Mesenchymal stem cell (in vitro differentiated cells and primary cell): ENCODE measurements at regions not wholly inside any gene's neighbourhood (a gene's known extent, or its start where the extent isn't known, plus 50 kb on each side); places are given as distances from the start of the nearest gene placed in this dataset.

Source experiments
- DNase-seq: peaks from one replicate; pipeline ENCODE4 v3.0.0-alpha.2; 2013
- H2AFZ ChIP-seq: one replicate; pipeline ENCODE4 v1.6.1; 2013; ENCODE audit warnings: low read depth, mild to moderate bottlenecking, control low read depth, inconsistent platforms, low read length, moderate library complexity
- H2AK5ac ChIP-seq: 2 replicates; pipeline ENCODE4 v1.6.1; 2013; ENCODE audit warnings: low read length, moderate library complexity, mild to moderate bottlenecking, inconsistent platforms; ENCODE audit not compliant: severe bottlenecking
- H2BK120ac ChIP-seq: one replicate; pipeline ENCODE4 v1.6.1; 2013; ENCODE audit warnings: low read depth, mild to moderate bottlenecking, inconsistent platforms, low read length, moderate library complexity
- H2BK12ac ChIP-seq, 2 experiments: one replicate each; pipeline ENCODE4 v1.6.1; 2013; ENCODE audit warnings: inconsistent platforms in 2 of 2, low read length in 2 of 2, mild to moderate bottlenecking in 2 of 2, moderate library complexity in 2 of 2, control low read depth in 1 of 2
- H2BK15ac ChIP-seq: one replicate; pipeline ENCODE4 v1.6.1; 2013; ENCODE audit warnings: mild to moderate bottlenecking, low read depth, inconsistent platforms; ENCODE audit not compliant: poor library complexity, severe bottlenecking
- H2BK5ac ChIP-seq: 2 replicates; pipeline ENCODE4 v1.6.1; 2013; ENCODE audit warnings: low read depth, mild to moderate bottlenecking, low read length, control low read depth, inconsistent platforms; ENCODE audit not compliant: poor library complexity, severe bottlenecking
- H3K14ac ChIP-seq, 2 experiments: one replicate each; pipeline ENCODE4 v1.6.1; 2013; ENCODE audit warnings: inconsistent platforms in 2 of 2, low read length in 2 of 2, control low read depth in 1 of 2, mild to moderate bottlenecking in 1 of 2, moderate library complexity in 1 of 2
- H3K18ac ChIP-seq, 2 experiments: one replicate each; pipeline ENCODE4 v1.6.1; 2013; ENCODE audit warnings: inconsistent platforms in 2 of 2, low read length in 2 of 2, control low read depth in 1 of 2, low read depth in 1 of 2, mild to moderate bottlenecking in 1 of 2
- H3K23ac ChIP-seq, 2 experiments: one replicate each; pipeline ENCODE4 v1.6.1; 2013; ENCODE audit warnings: inconsistent platforms in 2 of 2, low read length in 2 of 2, mild to moderate bottlenecking in 2 of 2, moderate library complexity in 2 of 2, control low read depth in 1 of 2
- H3K27ac ChIP-seq: 2 replicates; pipeline ENCODE4 v1.5.1; 2013; ENCODE audit warnings: mild to moderate bottlenecking, moderate library complexity, low read length, control low read depth, inconsistent platforms; ENCODE audit not compliant: poor library complexity, severe bottlenecking
- H3K27me3 ChIP-seq, 2 experiments: 2 replicates each; pipeline versions ENCODE4 v1.6.1 to v1.7.0; 2013; ENCODE audit warnings: low read length in 2 of 2, mild to moderate bottlenecking in 2 of 2, moderate library complexity in 2 of 2, control low read depth in 1 of 2, inconsistent platforms in 1 of 2; ENCODE audit not compliant: control insufficient read depth in 1 of 2, insufficient read depth in 1 of 2
- H3K36me3 ChIP-seq, 2 experiments: 2 replicates each; pipeline versions ENCODE4 v1.6.1 to v1.7.0; 2013; ENCODE audit warnings: low read length in 2 of 2, control low read depth in 1 of 2, inconsistent platforms in 1 of 2, low read depth in 1 of 2, mild to moderate bottlenecking in 1 of 2; ENCODE audit not compliant: insufficient read depth in 2 of 2, control insufficient read depth in 1 of 2
- H3K4ac ChIP-seq, 2 experiments: one replicate each; pipeline ENCODE4 v1.6.1; 2013; ENCODE audit warnings: inconsistent platforms in 2 of 2, low read length in 2 of 2, mild to moderate bottlenecking in 2 of 2, moderate library complexity in 2 of 2, control low read depth in 1 of 2, low read depth in 1 of 2
- H3K4me1 ChIP-seq: 2 replicates; pipeline ENCODE4 v1.6.1; 2013; ENCODE audit warnings: low read depth, low read length, control low read depth; ENCODE audit not compliant: control insufficient read depth, insufficient read depth
- H3K4me2 ChIP-seq: 2 replicates; pipeline ENCODE4 v1.6.1; 2013; ENCODE audit warnings: low read length, mild to moderate bottlenecking, inconsistent platforms; ENCODE audit not compliant: poor library complexity, severe bottlenecking
- H3K4me3 ChIP-seq, 2 experiments: 2 replicates each; pipeline versions ENCODE4 v1.5.1 to v1.7.0; 2013; ENCODE audit warnings: low read length in 2 of 2, mild to moderate bottlenecking in 2 of 2, control low read depth in 1 of 2, low read depth in 1 of 2; ENCODE audit not compliant: insufficient read depth in 1 of 2
- H3K79me1 ChIP-seq: replicated peaks from 2 replicates; pipeline ENCODE4 v1.6.1; 2013; ENCODE audit warnings: mild to moderate bottlenecking, control low read depth, low read length, inconsistent platforms; ENCODE audit not compliant: poor library complexity, severe bottlenecking
- H3K9ac ChIP-seq: 2 replicates; pipeline ENCODE4 v1.7.0; 2013; ENCODE audit warnings: mild to moderate bottlenecking, low read length, moderate library complexity
- H3K9me3 ChIP-seq: 2 replicates; pipeline ENCODE4 v1.7.0; 2013; ENCODE audit warnings: mild to moderate bottlenecking, low read length; ENCODE audit not compliant: control insufficient read depth
- H4K8ac ChIP-seq: one replicate; pipeline ENCODE4 v1.6.1; 2013; ENCODE audit warnings: inconsistent platforms, mild to moderate bottlenecking, low read length, moderate library complexity
- H4K91ac ChIP-seq: one replicate; pipeline ENCODE4 v1.6.1; 2013; ENCODE audit warnings: mild to moderate bottlenecking, low read length, inconsistent platforms
- WGBS: methylation state at CpG from one replicate; pipeline ENCODE4 v1.1.7; 2013; ENCODE audit warnings: mixed read lengths; 5-methylcytosine and 5-hydroxymethylcytosine counted together

GRCh38 chr2:59910166-59910565 lies 643.3 kb downstream of the BCL11A start:
- no peak overlapping the region for H2BK12ac ChIP-seq
- no peaks in the 10 kb centered on the region for H3K4me1 ChIP-seq
- H4K91ac ChIP-seq, result no peak overlapping the region
- H3K36me3 ChIP-seq, result no peaks in the 10 kb centered on the region
- H3K27me3 ChIP-seq, result no peaks in the 10 kb centered on the region
- H3K18ac ChIP-seq, result no peak overlapping the region
- no peak overlapping the region for H2AK5ac ChIP-seq
- no peak overlapping the region for H3K27ac ChIP-seq
- no peak overlapping the region for H3K23ac ChIP-seq
- no peak overlapping the region for H2BK5ac ChIP-seq
- H3K14ac ChIP-seq, result no peak overlapping the region
- no peaks in the 10 kb centered on the region for H3K79me1 ChIP-seq
- no peaks in the 10 kb centered on the region for H3K9me3 ChIP-seq
- no peak overlapping the region for H2AFZ ChIP-seq
- H3K4me3 ChIP-seq, result no peak overlapping the region
- no peak overlapping the region for H3K4me2 ChIP-seq
- H3K4ac ChIP-seq, result no peak overlapping the region
- H4K8ac ChIP-seq, result no peak overlapping the region
- no peak overlapping the region for H2BK120ac ChIP-seq
- no peak overlapping the region for H3K9ac ChIP-seq
- H2BK15ac ChIP-seq, result no peak overlapping the region
- no CpG with 5 or more reads among the region's 1 CpG for WGBS
- DNase-seq, result no peak

GRCh38 chr2:59909147-59909546 lies 644.3 kb downstream of the BCL11A start:
- H2AK5ac ChIP-seq, result no peak overlapping the region
- no peak overlapping the region for H3K27ac ChIP-seq
- H3K4ac ChIP-seq, result no peak overlapping the region
- H3K4me2 ChIP-seq, result no peak overlapping the region
- WGBS, result 43% methylated on average over 1 of the region's 3 CpGs
- no peak overlapping the region for H2BK15ac ChIP-seq
- H3K36me3 ChIP-seq, result no peaks in the 10 kb centered on the region
- no peak overlapping the region for H2BK12ac ChIP-seq
- H3K23ac ChIP-seq, result no peak overlapping the region
- no peak overlapping the region for H3K14ac ChIP-seq
- H3K27me3 ChIP-seq, result no peaks in the 10 kb centered on the region
- H2BK120ac ChIP-seq, result no peak overlapping the region
- no peak overlapping the region for H3K18ac ChIP-seq
- no peak overlapping the region for H3K4me3 ChIP-seq
- H4K8ac ChIP-seq, result no peak overlapping the region
- no peaks in the 10 kb centered on the region for H3K4me1 ChIP-seq
- no peak overlapping the region for H2AFZ ChIP-seq
- H3K79me1 ChIP-seq, result no peaks in the 10 kb centered on the region
- H3K9ac ChIP-seq, result no peak overlapping the region
- no peak for DNase-seq
- H4K91ac ChIP-seq, result no peak overlapping the region
- no peaks in the 10 kb centered on the region for H3K9me3 ChIP-seq
- no peak overlapping the region for H2BK5ac ChIP-seq

GRCh38 chr2:59905731-59906130 lies 647.7 kb downstream of the BCL11A start:
- H2BK12ac ChIP-seq, result no peak overlapping the region
- no peaks in the 10 kb centered on the region for H3K4me1 ChIP-seq
- H2AFZ ChIP-seq, result no peak overlapping the region
- no peaks in the 10 kb centered on the region for H3K79me1 ChIP-seq
- no peak overlapping the region for H3K4me2 ChIP-seq
- no peak overlapping the region for H4K8ac ChIP-seq
- H3K4ac ChIP-seq, result no peak overlapping the region
- no peak overlapping the region for H2BK120ac ChIP-seq
- H2BK5ac ChIP-seq, result no peak overlapping the region
- H3K27ac ChIP-seq, result no peak overlapping the region
- DNase-seq, result no peak
- no peak overlapping the region for H3K14ac ChIP-seq
- no peak overlapping the region for H4K91ac ChIP-seq
- H3K27me3 ChIP-seq, result no peaks in the 10 kb centered on the region
- H3K23ac ChIP-seq, result no peak overlapping the region
- H3K36me3 ChIP-seq, result no peaks in the 10 kb centered on the region
- no peaks in the 10 kb centered on the region for H3K9me3 ChIP-seq
- H3K18ac ChIP-seq, result no peak overlapping the region
- no peak overlapping the region for H3K4me3 ChIP-seq
- no peak overlapping the region for H2BK15ac ChIP-seq
- H2AK5ac ChIP-seq, result no peak overlapping the region
- H3K9ac ChIP-seq, result no peak overlapping the region
- WGBS, result no CpG with 5 or more reads among the region's 2 CpGs

GRCh38 chr2:59903994-59904544 lies 649.4 kb downstream of the BCL11A start:
- Histone ChIP-seq H3K4me2 (no peak overlapping the region), H3K23ac (no peak overlapping the region), H2AFZ (no peak overlapping the region), H2BK5ac (no peak overlapping the region), H3K4ac (no peak overlapping the region), H3K4me1 (no peaks in the 10 kb centered on the region), H3K18ac (no peak overlapping the region), H2AK5ac (no peak overlapping the region), H3K36me3 (no peaks in the 10 kb centered on the region), H4K91ac (no peak overlapping the region), H3K9me3 (no peaks in the 10 kb centered on the region), H4K8ac (no peak overlapping the region), H3K9ac (no peak overlapping the region), H2BK15ac (no peak overlapping the region), H3K27ac (no peak overlapping the region), H3K79me1 (no peaks in the 10 kb centered on the region), H3K27me3 (no peaks in the 10 kb centered on the region), H3K14ac (no peak overlapping the region), H2BK120ac (no peak overlapping the region), H3K4me3 (no peak overlapping the region), H2BK12ac (no peak overlapping the region)
- DNase-seq, result no peak
- WGBS, result 81% methylated on average over 6 of the region's 9 CpGs
